K562 (cell line): ENCODE measurements at regions not wholly inside any gene's neighbourhood (a gene's known extent, or its start where the extent isn't known, plus 50 kb on each side); places are given as distances from the start of the nearest gene placed in this dataset.

ENCODE experiments used
- CHD4 ChIP-seq: fragments of 200-600 bp; sonication (generic); IDR thresholded peaks from 3 replicates; pipeline ENCODE4 v1.6.1; 2012; ENCODE audit warnings: low read depth, mild to moderate bottlenecking, mixed read lengths, low read length, inconsistent platforms; ENCODE audit not compliant: insufficient read depth, insufficient replicate concordance, poor library complexity, severe bottlenecking
- HNRNPUL1 ChIP-seq: fragments of 200-400 bp; formaldehyde crosslinking; IDR thresholded peaks from 2 replicates; pipeline ENCODE4 v1.6.1; 2017; ENCODE audit warnings: low read length
- ZNF589 ChIP-seq: fragments of 200-800 bp; sonication (Bioruptor generic); IDR thresholded peaks from 2 replicates; pipeline ENCODE4 v1.6.1; 2016; ENCODE audit warnings: low read depth, missing genetic modification characterization, missing compliant biosample characterization
- TF ChIP-seq, protein P1 (sequence below): fragments of 250-450 bp; sonication (Bioruptor Pico); IDR thresholded peaks from 2 replicates; pipeline ENCODE4 v1.4.0; 2020; ENCODE audit warnings: mild to moderate bottlenecking, moderate library complexity, borderline replicate concordance
- TF ChIP-seq, protein P2 (sequence below): IDR thresholded peaks from 3 replicates; pipeline ENCODE4 v1.6.1; 2011; ENCODE audit warnings: borderline replicate concordance, mild to moderate bottlenecking, moderate library complexity; ENCODE audit not compliant: insufficient read length; ENCODE audit errors: extremely low read depth

DNA sequence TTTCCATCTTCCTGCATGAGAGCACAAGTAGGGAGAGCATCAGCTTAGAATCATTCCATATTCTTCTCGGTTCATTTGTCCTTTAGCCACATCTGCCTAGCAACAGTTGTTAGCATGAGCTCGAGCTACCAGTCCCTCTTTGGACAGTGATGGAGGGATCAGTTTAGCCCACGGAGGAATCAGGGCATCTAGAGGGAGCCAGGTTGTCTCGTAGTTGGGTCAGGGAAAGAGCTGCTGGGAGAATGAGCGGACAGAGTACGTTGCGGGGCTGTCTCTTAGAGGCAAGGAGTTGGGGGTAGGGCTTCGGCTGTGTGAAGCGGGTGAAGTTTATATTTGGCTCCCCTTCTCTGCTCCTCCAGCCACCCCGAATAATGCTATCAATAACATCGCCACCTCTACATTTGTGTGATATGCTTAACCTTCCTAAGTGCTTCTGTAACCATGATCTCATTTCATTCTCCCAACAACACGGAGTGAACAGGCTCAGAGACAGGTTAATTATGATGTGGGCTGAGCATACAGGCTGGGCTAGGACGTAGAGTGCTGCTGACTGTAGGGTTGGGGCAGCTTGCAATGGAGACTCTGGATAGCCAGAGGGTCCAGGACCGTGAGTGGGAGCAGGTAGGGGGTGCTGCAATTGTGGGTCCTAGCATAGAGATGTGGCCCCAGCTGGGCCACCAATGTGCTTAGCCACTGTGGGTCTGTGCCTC, 72.6 kb downstream of the FRMPD3 start (continued):
- TF ChIP-seq, protein P1, sequence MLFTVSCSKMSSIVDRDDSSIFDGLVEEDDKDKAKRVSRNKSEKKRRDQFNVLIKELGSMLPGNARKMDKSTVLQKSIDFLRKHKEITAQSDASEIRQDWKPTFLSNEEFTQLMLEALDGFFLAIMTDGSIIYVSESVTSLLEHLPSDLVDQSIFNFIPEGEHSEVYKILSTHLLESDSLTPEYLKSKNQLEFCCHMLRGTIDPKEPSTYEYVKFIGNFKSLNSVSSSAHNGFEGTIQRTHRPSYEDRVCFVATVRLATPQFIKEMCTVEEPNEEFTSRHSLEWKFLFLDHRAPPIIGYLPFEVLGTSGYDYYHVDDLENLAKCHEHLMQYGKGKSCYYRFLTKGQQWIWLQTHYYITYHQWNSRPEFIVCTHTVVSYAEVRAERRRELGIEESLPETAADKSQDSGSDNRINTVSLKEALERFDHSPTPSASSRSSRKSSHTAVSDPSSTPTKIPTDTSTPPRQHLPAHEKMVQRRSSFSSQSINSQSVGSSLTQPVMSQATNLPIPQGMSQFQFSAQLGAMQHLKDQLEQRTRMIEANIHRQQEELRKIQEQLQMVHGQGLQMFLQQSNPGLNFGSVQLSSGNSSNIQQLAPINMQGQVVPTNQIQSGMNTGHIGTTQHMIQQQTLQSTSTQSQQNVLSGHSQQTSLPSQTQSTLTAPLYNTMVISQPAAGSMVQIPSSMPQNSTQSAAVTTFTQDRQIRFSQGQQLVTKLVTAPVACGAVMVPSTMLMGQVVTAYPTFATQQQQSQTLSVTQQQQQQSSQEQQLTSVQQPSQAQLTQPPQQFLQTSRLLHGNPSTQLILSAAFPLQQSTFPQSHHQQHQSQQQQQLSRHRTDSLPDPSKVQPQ (CRISPR knock-in tag) = no peak
- TF ChIP-seq ZNF589 (CRISPR knock-in tag) (no peak), HNRNPUL1 (no peak), CHD4 (no peak)
- TF ChIP-seq, protein P2, sequence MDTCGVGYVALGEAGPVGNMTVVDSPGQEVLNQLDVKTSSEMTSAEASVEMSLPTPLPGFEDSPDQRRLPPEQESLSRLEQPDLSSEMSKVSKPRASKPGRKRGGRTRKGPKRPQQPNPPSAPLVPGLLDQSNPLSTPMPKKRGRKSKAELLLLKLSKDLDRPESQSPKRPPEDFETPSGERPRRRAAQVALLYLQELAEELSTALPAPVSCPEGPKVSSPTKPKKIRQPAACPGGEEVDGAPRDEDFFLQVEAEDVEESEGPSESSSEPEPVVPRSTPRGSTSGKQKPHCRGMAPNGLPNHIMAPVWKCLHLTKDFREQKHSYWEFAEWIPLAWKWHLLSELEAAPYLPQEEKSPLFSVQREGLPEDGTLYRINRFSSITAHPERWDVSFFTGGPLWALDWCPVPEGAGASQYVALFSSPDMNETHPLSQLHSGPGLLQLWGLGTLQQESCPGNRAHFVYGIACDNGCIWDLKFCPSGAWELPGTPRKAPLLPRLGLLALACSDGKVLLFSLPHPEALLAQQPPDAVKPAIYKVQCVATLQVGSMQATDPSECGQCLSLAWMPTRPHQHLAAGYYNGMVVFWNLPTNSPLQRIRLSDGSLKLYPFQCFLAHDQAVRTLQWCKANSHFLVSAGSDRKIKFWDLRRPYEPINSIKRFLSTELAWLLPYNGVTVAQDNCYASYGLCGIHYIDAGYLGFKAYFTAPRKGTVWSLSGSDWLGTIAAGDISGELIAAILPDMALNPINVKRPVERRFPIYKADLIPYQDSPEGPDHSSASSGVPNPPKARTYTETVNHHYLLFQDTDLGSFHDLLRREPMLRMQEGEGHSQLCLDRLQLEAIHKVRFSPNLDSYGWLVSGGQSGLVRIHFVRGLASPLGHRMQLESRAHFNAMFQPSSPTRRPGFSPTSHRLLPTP = no peak
